HEK293T (cell line): ENCODE measurements at regions not wholly inside any gene's neighbourhood (a gene's known extent, or its start where the extent isn't known, plus 50 kb on each side); places are given as distances from the start of the nearest gene placed in this dataset.

ENCODE experiments used
- ARNT ChIP-seq: fragments of 450-650 bp; IDR thresholded peaks from 2 replicates; pipeline ENCODE4 v1.6.1; 2017; ENCODE audit warnings: mild to moderate bottlenecking
- FOXK2 ChIP-seq: fragments of 450-650 bp; IDR thresholded peaks from 2 replicates; pipeline ENCODE4 v1.6.1; 2016; ENCODE audit warnings: mild to moderate bottlenecking
- L3MBTL2 ChIP-seq: fragments of 450-650 bp; conservative IDR thresholded peaks from 2 replicates; pipeline ENCODE4 v1.6.1; 2016; ENCODE audit warnings: mild to moderate bottlenecking
- NFRKB ChIP-seq: fragments of 450-650 bp; IDR thresholded peaks from 2 replicates; pipeline ENCODE4 v1.6.1; 2016; ENCODE audit warnings: mild to moderate bottlenecking, moderate library complexity
- PKNOX1 ChIP-seq: fragments of 450-650 bp; IDR thresholded peaks from 2 replicates; pipeline ENCODE4 v1.6.1; 2016
- SP1 ChIP-seq: fragments of 450-650 bp; IDR thresholded peaks from 2 replicates; pipeline ENCODE4 v1.6.1; 2017

- TF ChIP-seq ARNT = no peak
- TF ChIP-seq L3MBTL2 = no peak
- TF ChIP-seq SP1 = no peak
- no peak for TF ChIP-seq NFRKB
- TF ChIP-seq PKNOX1 = no peak
- no peak for TF ChIP-seq FOXK2
Observed at GRCh38 chr10:124328477-124329220, 90.1 kb downstream of the OAT start.
